ENCODE measurements at regions not wholly inside any gene's neighbourhood (a gene's known extent, or its start where the extent isn't known, plus 50 kb on each side); places are given as distances from the start of the nearest gene placed in this dataset.

- Mint-ChIP-seq H3K4me1 (no peaks in the 10 kb centered on the region), H3K4me3 (no peak overlapping the region), H3K9me3 (peaks cover 0 to 16% (median 3%) of the 10 kb centered on the region in 7 donors), H3K36me3 (no peaks in the 10 kb centered on the region), H3K27ac (no peak overlapping the region), H3K27me3 (no peaks in the 10 kb centered on the region)
- DNase-seq (no peak), ATAC-seq (ENCODE audit: low read depth in 2 of 2) (no peak)
These were observed 492.0 kb upstream of the KIF2B start for GRCh38 chr17:53330756-53331155.

GRCh38 chr17:53321651-53322050 lies 501.1 kb upstream of the KIF2B start:
- no peak overlapping the region for H3K4me3 Mint-ChIP-seq

GRCh38 chr17:53319947-53320346 lies 502.8 kb upstream of the KIF2B start:
- H3K27me3 Mint-ChIP-seq = no peaks in the 10 kb centered on the region
- H3K27ac Mint-ChIP-seq = no peak overlapping the region
- no peak for DNase-seq
- peaks cover 0 to 11% (median 4%) of the 10 kb centered on the region in 7 donors for H3K9me3 Mint-ChIP-seq
- no peaks in the 10 kb centered on the region for H3K36me3 Mint-ChIP-seq
- H3K4me1 Mint-ChIP-seq = no peaks in the 10 kb centered on the region
- ATAC-seq (ENCODE audit: low read depth in 2 of 2) = no peak
- no peak overlapping the region for H3K4me3 Mint-ChIP-seq

More at GRCh38 chr17:53321651-53322050, 501.1 kb upstream of the KIF2B start:
- Mint-ChIP-seq H3K9me3 (peaks cover 0 to 6% (median 4%) of the 10 kb centered on the region in 7 donors), H3K27ac (no peak overlapping the region), H3K4me1 (no peaks in the 10 kb centered on the region), H3K27me3 (no peaks in the 10 kb centered on the region), H3K36me3 (no peaks in the 10 kb centered on the region)
- ATAC-seq (ENCODE audit: low read depth in 2 of 2) = no peak
- no peak for DNase-seq

- Mint-ChIP-seq H3K27ac (no peak overlapping the region), H3K4me1 (no peaks in the 10 kb centered on the region), H3K4me3 (no peak overlapping the region), H3K36me3 (no peaks in the 10 kb centered on the region), H3K27me3 (no peaks in the 10 kb centered on the region), H3K9me3 (peaks cover 0 to 11% (median 3%) of the 10 kb centered on the region in 7 donors)
- ATAC-seq (ENCODE audit: low read depth in 2 of 2) (no peak), DNase-seq (no peak)
These were observed 505.7 kb upstream of the KIF2B start for GRCh38 chr17:53316988-53317387.

GRCh38 chr17:53316073-53316472 lies 506.7 kb upstream of the KIF2B start:
- Mint-ChIP-seq H3K27me3 (no peaks in the 10 kb centered on the region), H3K9me3 (peaks cover 0 to 11% (median 3%) of the 10 kb centered on the region in 7 donors), H3K36me3 (no peaks in the 10 kb centered on the region), H3K4me1 (no peaks in the 10 kb centered on the region), H3K27ac (no peak overlapping the region), H3K4me3 (no peak overlapping the region)
- no peak for DNase-seq
- no peak for ATAC-seq (ENCODE audit: low read depth in 2 of 2)

GRCh38 chr17:53314521-53314920 lies 508.2 kb upstream of the KIF2B start:
- Mint-ChIP-seq H3K27ac (no peak overlapping the region), H3K4me1 (no peaks in the 10 kb centered on the region), H3K4me3 (no peak overlapping the region), H3K36me3 (no peaks in the 10 kb centered on the region), H3K9me3 (peaks cover 0 to 10% (median 3%) of the 10 kb centered on the region in 7 donors), H3K27me3 (no peaks in the 10 kb centered on the region)
- no peak for DNase-seq
- ATAC-seq (ENCODE audit: low read depth in 2 of 2) = no peak

GRCh38 chr17:53313746-53314145 lies 509.0 kb upstream of the KIF2B start:
- Mint-ChIP-seq H3K9me3 (peaks cover 3 to 18% (median 7%) of the 10 kb centered on the region in 7 donors), H3K4me1 (no peaks in the 10 kb centered on the region), H3K4me3 (no peak overlapping the region), H3K36me3 (no peaks in the 10 kb centered on the region), H3K27me3 (no peaks in the 10 kb centered on the region), H3K27ac (no peak overlapping the region)
- ATAC-seq (ENCODE audit: low read depth in 2 of 2) = no peak
- DNase-seq = no peak

GRCh38 chr17:53278466-53278865 lies 544.3 kb upstream of the KIF2B start:
- no peak overlapping the region for H3K4me3 Mint-ChIP-seq

GRCh38 chr17:53273126-53273525 lies 549.6 kb upstream of the KIF2B start:
- DNase-seq = no peak
- Mint-ChIP-seq H3K27me3 (no peaks in the 10 kb centered on the region), H3K4me1 (no peaks in the 10 kb centered on the region), H3K9me3 (peaks cover 0 to 3% (median 0%) of the 10 kb centered on the region in 7 donors), H3K27ac (no peak overlapping the region), H3K4me3 (no peak overlapping the region), H3K36me3 (no peaks in the 10 kb centered on the region)
- no peak for ATAC-seq (ENCODE audit: low read depth in 2 of 2)

More at GRCh38 chr17:53278466-53278865, 544.3 kb upstream of the KIF2B start:
- H3K27ac Mint-ChIP-seq = no peak overlapping the region
- peaks cover 0 to 2% (median 0%) of the 10 kb centered on the region in 7 donors for H3K9me3 Mint-ChIP-seq
- ATAC-seq (ENCODE audit: low read depth in 2 of 2) = no peak
- no peaks in the 10 kb centered on the region for H3K36me3 Mint-ChIP-seq
- no peak for DNase-seq
- H3K27me3 Mint-ChIP-seq = no peaks in the 10 kb centered on the region
- no peaks in the 10 kb centered on the region for H3K4me1 Mint-ChIP-seq

GRCh38 chr17:53270936-53271335 lies 551.8 kb upstream of the KIF2B start:
- Mint-ChIP-seq H3K4me1 (no peaks in the 10 kb centered on the region), H3K36me3 (no peaks in the 10 kb centered on the region), H3K9me3 (peaks cover 0 to 4% (median 0%) of the 10 kb centered on the region in 7 donors), H3K27me3 (no peaks in the 10 kb centered on the region), H3K27ac (no peak overlapping the region), H3K4me3 (no peak overlapping the region)
- DNase-seq = no peak
- ATAC-seq (ENCODE audit: low read depth in 2 of 2) = no peak

GRCh38 chr17:53264730-53265129 lies 558.0 kb upstream of the KIF2B start:
- ATAC-seq (ENCODE audit: low read depth in 2 of 2) (no peak), DNase-seq (no peak)
- Mint-ChIP-seq H3K27me3 (no peaks in the 10 kb centered on the region), H3K27ac (no peak overlapping the region), H3K36me3 (no peaks in the 10 kb centered on the region), H3K4me3 (no peak overlapping the region), H3K4me1 (no peaks in the 10 kb centered on the region), H3K9me3 (peaks cover 0 to 13% (median 3%) of the 10 kb centered on the region in 7 donors)

- H3K4me3 Mint-ChIP-seq = no peak overlapping the region
- DNase-seq (no peak), ATAC-seq (ENCODE audit: low read depth in 2 of 2) (no peak)
- H3K4me1 Mint-ChIP-seq = no peaks in the 10 kb centered on the region
- H3K27ac Mint-ChIP-seq = no peak overlapping the region
- peaks cover 0 to 11% (median 2%) of the 10 kb centered on the region in 7 donors for H3K9me3 Mint-ChIP-seq
- H3K27me3 Mint-ChIP-seq = no peaks in the 10 kb centered on the region
- no peaks in the 10 kb centered on the region for H3K36me3 Mint-ChIP-seq
These were observed 568.6 kb upstream of the KIF2B start for GRCh38 chr17:53253956-53254597.

GRCh38 chr17:53249036-53249435 lies 573.7 kb upstream of the KIF2B start:
- Mint-ChIP-seq H3K27ac (no peak overlapping the region), H3K4me1 (no peaks in the 10 kb centered on the region), H3K36me3 (no peaks in the 10 kb centered on the region), H3K4me3 (no peak overlapping the region), H3K27me3 (no peaks in the 10 kb centered on the region), H3K9me3 (peaks cover 0 to 6% (median 2%) of the 10 kb centered on the region in 7 donors)
- DNase-seq = no peak
- no peak for ATAC-seq (ENCODE audit: low read depth in 2 of 2)

GRCh38 chr17:53234138-53234537 lies 588.6 kb upstream of the KIF2B start:
- ATAC-seq (ENCODE audit: low read depth in 2 of 2) (no peak), DNase-seq (no peak)
- Mint-ChIP-seq H3K4me3 (no peak overlapping the region), H3K9me3 (peaks cover 0 to 17% (median 5%) of the 10 kb centered on the region in 7 donors), H3K27ac (no peak overlapping the region), H3K36me3 (no peaks in the 10 kb centered on the region), H3K27me3 (no peaks in the 10 kb centered on the region), H3K4me1 (no peaks in the 10 kb centered on the region)

GRCh38 chr17:53227514-53227913 lies 595.2 kb upstream of the KIF2B start:
- Mint-ChIP-seq H3K9me3 (peaks cover 0 to 29% (median 9%) of the 10 kb centered on the region in 7 donors), H3K27me3 (no peaks in the 10 kb centered on the region), H3K36me3 (no peaks in the 10 kb centered on the region), H3K27ac (no peak overlapping the region), H3K4me3 (no peak overlapping the region), H3K4me1 (no peaks in the 10 kb centered on the region)
- no peak for ATAC-seq (ENCODE audit: low read depth in 2 of 2)
- no peak for DNase-seq

All from naive B cell (primary cell).